K562 (cell line): ENCODE measurements at regions not wholly inside any gene's neighbourhood (a gene's known extent, or its start where the extent isn't known, plus 50 kb on each side); places are given as distances from the start of the nearest gene placed in this dataset. TPM values are rescaled to one million over a fixed set of nuclear protein-coding genes. Genes with fewer than 3 reads are reported as not detected.
"Not testable (repeated sequence)": the region's sequence is repeated elsewhere in the genome, so short reads cannot be mapped to it uniquely, and the experiment has no call there.

ENCODE experiments used
- ATAC-seq: fragments of 200-7000 bp; cut with Tn5 transposase; 3 replicates; pipeline ENCODE4 v1.9.1; 2020; ENCODE audit warnings: moderate library complexity
- BruUV-seq: library from RNA; stranded (reverse); fragments of 400-500 nt; replicated peaks from 2 replicates; lab custom pipeline; 2021; lab: Mats Ljungman, UMichigan
- CTCF ChIA-PET: fragments of 300-600 bp; formaldehyde crosslinking; extraction: SDS; loops from one replicate; lab custom pipeline; 2021; ENCODE audit warnings: low intra/inter-chr PET ratio; lab: Yijun Ruan, JAX
- POLR2A ChIA-PET: fragments of 300-600, 350-650 bp; sonication (Branson Sonifier 250); formaldehyde crosslinking; extraction: SDS; loops from one replicate; lab custom pipeline; 2021; ENCODE audit warnings: antibody characterized with exemption, inconsistent platforms; lab: Yijun Ruan, JAX
- DNase-seq, 4 experiments: peaks; one replicate each; pipeline versions ENCODE4 v3.0.0 to v3.0.0-alpha.2; 2011 to 2018; ENCODE audit warnings: low spot score in 3 of 4, mixed read lengths in 3 of 4; ENCODE audit errors: extremely low read depth in 1 of 4
- FAIRE-seq: peaks from 2 replicates; lab custom pipeline; 2011; peaks lifted over from hg19 to GRCh38; lab: Jason Lieb, UNC
- H2AFZ ChIP-seq: 2 replicates; pipeline ENCODE4 v1.6.0; 2011; ENCODE audit warnings: low read depth, low read length, control low read depth, inconsistent platforms
- H3K27ac ChIP-seq: fragments of 200-600 bp; 3 replicates; pipeline ENCODE4 v1.8.0; 2011; ENCODE audit warnings: low read depth, mild to moderate bottlenecking, control low read depth, inconsistent platforms, low read length, moderate library complexity, mixed read lengths; ENCODE audit errors: extremely low read depth
- H3K27me3 ChIP-seq, 2 experiments: fragments of 300-600 bp in 1 of 2; 2 replicates in 1 of 2; 3 replicates in 1 of 2; pipeline versions ENCODE4 v1.6.0 to v1.8.0; 2011; ENCODE audit warnings: inconsistent platforms in 2 of 2, low read length in 2 of 2, mild to moderate bottlenecking in 1 of 2, mixed read lengths in 1 of 2, moderate library complexity in 1 of 2; ENCODE audit not compliant: control insufficient read depth in 2 of 2, insufficient read depth in 2 of 2
- H3K36me3 ChIP-seq: fragments of 300-600 bp; 3 replicates; pipeline ENCODE4 v1.8.0; 2011; ENCODE audit warnings: mild to moderate bottlenecking, low read length, inconsistent platforms; ENCODE audit not compliant: control insufficient read depth, insufficient read depth
- H3K4me1 ChIP-seq, 2 experiments: fragments of 200-600 bp in 1 of 2; replicated peaks in 1 of 2; 2 replicates in 1 of 2; 3 replicates in 1 of 2; pipeline versions ENCODE4 v1.5.1 to v1.8.0; 2011; ENCODE audit warnings: inconsistent platforms in 2 of 2, low read length in 2 of 2, mild to moderate bottlenecking in 1 of 2, mixed read lengths in 1 of 2, moderate library complexity in 1 of 2; ENCODE audit not compliant: control insufficient read depth in 2 of 2, insufficient read depth in 2 of 2
- H3K4me2 ChIP-seq: 2 replicates; pipeline ENCODE4 v1.6.1; 2011; ENCODE audit warnings: low read length, control low read depth, inconsistent platforms, mixed read lengths; ENCODE audit not compliant: insufficient read depth
- H3K4me3 ChIP-seq: fragments of 200-600 bp; sonication (generic), shearing (Covaris generic); 2 replicates; pipeline ENCODE4 v1.5.1; 2016; ENCODE audit warnings: control low read depth, inconsistent platforms
- H3K79me2 ChIP-seq: fragments of 200-600 bp; 3 replicates; pipeline ENCODE4 v1.8.0; 2011; ENCODE audit warnings: low read length, inconsistent platforms; ENCODE audit not compliant: control insufficient read depth, insufficient read depth
- H3K9ac ChIP-seq, 2 experiments: 2 replicates each; pipeline versions ENCODE4 v1.6.0 to v1.6.1; 2011; ENCODE audit warnings: low read depth in 2 of 2, low read length in 2 of 2, control low read depth in 1 of 2, inconsistent platforms in 1 of 2, mild to moderate bottlenecking in 1 of 2, mixed read lengths in 1 of 2; ENCODE audit not compliant: insufficient read depth in 1 of 2
- H3K9me1 ChIP-seq: one replicate; pipeline ENCODE4 v1.6.0; 2011; ENCODE audit warnings: inconsistent platforms, mild to moderate bottlenecking, low read length, moderate library complexity; ENCODE audit not compliant: control insufficient read depth, insufficient read depth
- H3K9me3 ChIP-seq: replicated peaks from 2 replicates; pipeline ENCODE4 v1.5.1; 2011; ENCODE audit warnings: low read depth, low read length, inconsistent platforms; ENCODE audit not compliant: control insufficient read depth, insufficient read depth
- H4K20me1 ChIP-seq: replicated peaks from 2 replicates; pipeline ENCODE4 v1.6.1; 2011; ENCODE audit warnings: low read length, inconsistent platforms, mixed read lengths; ENCODE audit not compliant: control insufficient read depth, insufficient read depth
- WGBS: fragments of 100-300 bp; shearing (Covaris generic); methylation state at CpG from one replicate; pipeline ENCODE4 v1.1.6; 2016; ENCODE audit warnings: low coverage, mixed read lengths; ENCODE audit not compliant: insufficient coverage; ENCODE audit errors: missing lambda C conversion rate; 5-methylcytosine and 5-hydroxymethylcytosine counted together
- in situ Hi-C: fragments of 300-500 bp; cut with MboI; formaldehyde crosslinking; loops from 4 replicates; pipeline ENCODE4 v1.15.0; 2018; ENCODE audit warnings: inconsistent platforms, mixed read lengths
- intact Hi-C: fragments of 100-400 bp; cut with micrococcal nuclease; formaldehyde crosslinking; loops from 2 replicates; pipeline ENCODE4 v1.14.2; 2022
- microRNA counts: library from miRNA; unstranded; fragments of <30 nt; microRNA quantifications from one replicate; lab custom pipeline; 2016
- microRNA-seq: library from miRNA; unstranded; fragments of <30 nt; microRNA quantifications from one replicate; pipeline ENCODE4, GENCODE V29; 2018; ENCODE audit warnings: borderline microRNAs expressed
- small RNA-seq: library from RNA; depleted of rRNA; stranded (forward); fragments of <200 nt; gene quantifications from one replicate; pipeline ENCODE3, GENCODE V24; 2014

DNA sequence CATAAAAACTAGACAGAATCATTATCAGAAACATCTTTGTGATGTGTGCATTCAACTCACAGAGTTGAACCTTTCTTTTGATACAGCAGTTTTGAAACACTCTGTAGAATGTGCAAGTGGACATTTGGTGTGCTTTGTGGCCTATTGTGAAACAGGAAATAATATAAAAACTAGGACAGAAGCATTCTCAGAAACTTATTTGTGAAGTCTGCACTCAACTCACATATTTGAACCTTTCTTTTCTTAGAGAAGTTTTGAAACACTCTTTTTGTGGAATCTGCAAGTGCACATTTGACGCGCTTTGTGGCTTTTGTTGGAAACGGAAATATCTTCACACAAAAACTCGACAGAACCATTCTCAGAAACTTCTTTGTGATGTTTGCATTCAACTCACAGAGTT is 260.0 kb downstream of the FOXD4L6 start:
- H3K9ac ChIP-seq, H3K27me3 ChIP-seq, H4K20me1 ChIP-seq, BruUV-seq, H3K36me3 ChIP-seq, H3K4me2 ChIP-seq, H3K79me2 ChIP-seq, ATAC-seq, H3K9me1 ChIP-seq, H2AFZ ChIP-seq, in situ Hi-C loops, DNase-seq, H3K27ac ChIP-seq, H3K4me1 ChIP-seq, POLR2A ChIA-PET, CTCF ChIA-PET, FAIRE-seq, H3K9me3 ChIP-seq, intact Hi-C loops, H3K4me3 ChIP-seq: not testable (repeated sequence)
- WGBS, result 44% methylated on average over 4 of the region's 4 CpGs

MicroRNAs in the stretch of these regions (microRNA counts, 767-probe panel; counts per million panel counts)
- 870 counts per million, percentile 17 among the panel's probes with 10 or more counts for microRNA hsa-miR-1299 (lab: Ali Mortazavi, UCI)

Small RNAs in the stretch of these regions (microRNA-seq; reads per million reads assigned to microRNA genes)
- not detected for gene MIR1299

Small RNAs in the stretch of these regions (small RNA-seq; reads per million reads assigned to genes)
- not detected for gene AL353626.2
- gene MIR1299, result not detected
